ENCODE measurements at regions not wholly inside any gene's neighbourhood (a gene's known extent, or its start where the extent isn't known, plus 50 kb on each side); places are given as distances from the start of the nearest gene placed in this dataset.

DNA sequence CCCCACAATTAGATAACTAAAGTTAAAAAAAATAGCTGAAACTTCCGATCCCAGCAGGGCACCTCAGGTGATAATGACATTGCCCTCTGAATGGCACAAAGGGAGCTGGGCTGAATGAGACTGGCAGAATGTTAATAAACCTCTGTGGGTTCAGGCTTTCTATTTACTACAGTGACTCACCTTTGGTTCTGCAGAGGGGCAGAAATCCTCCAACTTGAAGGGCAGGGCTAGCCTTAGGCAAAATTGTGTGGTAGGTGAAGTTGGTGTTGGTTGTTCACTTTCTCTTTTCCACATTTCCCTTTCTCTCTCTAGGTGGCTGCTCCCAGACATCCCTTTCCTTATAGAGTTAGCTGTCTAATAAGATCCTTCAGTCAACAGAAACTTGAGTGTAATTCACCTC lies 625.2 kb downstream of the EPM2A start:
- no peak for TF ChIP-seq POLR2A (IDR thresholded peaks at IDR 0.05)
- TF ChIP-seq, protein P1, sequence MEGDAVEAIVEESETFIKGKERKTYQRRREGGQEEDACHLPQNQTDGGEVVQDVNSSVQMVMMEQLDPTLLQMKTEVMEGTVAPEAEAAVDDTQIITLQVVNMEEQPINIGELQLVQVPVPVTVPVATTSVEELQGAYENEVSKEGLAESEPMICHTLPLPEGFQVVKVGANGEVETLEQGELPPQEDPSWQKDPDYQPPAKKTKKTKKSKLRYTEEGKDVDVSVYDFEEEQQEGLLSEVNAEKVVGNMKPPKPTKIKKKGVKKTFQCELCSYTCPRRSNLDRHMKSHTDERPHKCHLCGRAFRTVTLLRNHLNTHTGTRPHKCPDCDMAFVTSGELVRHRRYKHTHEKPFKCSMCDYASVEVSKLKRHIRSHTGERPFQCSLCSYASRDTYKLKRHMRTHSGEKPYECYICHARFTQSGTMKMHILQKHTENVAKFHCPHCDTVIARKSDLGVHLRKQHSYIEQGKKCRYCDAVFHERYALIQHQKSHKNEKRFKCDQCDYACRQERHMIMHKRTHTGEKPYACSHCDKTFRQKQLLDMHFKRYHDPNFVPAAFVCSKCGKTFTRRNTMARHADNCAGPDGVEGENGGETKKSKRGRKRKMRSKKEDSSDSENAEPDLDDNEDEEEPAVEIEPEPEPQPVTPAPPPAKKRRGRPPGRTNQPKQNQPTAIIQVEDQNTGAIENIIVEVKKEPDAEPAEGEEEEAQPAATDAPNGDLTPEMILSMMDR (IDR thresholded peaks at IDR 0.05): no peak
